ENCODE measurements at regions not wholly inside any gene's neighbourhood (a gene's known extent, or its start where the extent isn't known, plus 50 kb on each side); places are given as distances from the start of the nearest gene placed in this dataset.

DNA sequence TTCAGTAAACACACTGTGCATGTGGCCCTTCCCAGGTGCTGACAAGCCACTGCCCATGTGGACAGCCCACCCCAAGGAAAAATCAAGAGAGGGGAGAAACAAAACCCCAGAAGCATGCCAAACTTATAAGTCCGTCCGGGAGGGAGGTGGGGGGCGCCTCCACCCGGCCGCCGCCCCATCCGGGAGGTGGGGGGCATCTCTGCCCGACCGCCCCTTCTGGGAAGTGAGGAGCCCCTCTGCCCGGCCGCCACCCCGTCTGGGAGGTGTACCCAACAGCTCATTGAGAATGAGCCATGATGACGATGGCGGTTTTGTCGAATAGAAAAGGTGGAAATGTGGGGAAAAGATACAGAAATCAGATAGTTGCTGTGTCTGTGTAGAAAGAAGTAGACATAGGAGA is 53.8 kb upstream of the C2CD4B start:
- TF ChIP-seq CTCF (IDR thresholded peaks at IDR 0.05; ENCODE audit: extremely low read depth, missing control alignments), result no peak
- DNase-seq (ENCODE audit: low spot score), result no peak

DNA sequence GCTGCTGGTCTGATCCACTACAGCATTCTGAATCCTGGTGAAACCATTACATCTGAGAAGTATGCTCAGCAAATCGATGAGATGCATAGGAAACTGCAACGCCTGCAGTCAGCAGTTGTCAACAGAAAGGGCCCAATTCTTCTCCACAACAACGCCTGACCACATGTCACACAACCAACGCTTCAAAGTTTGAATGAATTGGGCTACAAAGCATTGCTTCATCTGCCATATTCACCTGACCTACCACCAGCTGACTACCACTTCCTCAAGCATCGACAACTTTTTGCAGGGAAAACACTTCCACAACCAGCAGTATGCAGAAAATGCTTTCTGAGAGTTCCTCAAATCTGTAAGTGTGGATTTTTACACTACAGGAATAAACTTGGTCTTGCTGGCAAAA is 54.7 kb upstream of the C2CD4B start:
- TF ChIP-seq CTCF (IDR thresholded peaks at IDR 0.05; ENCODE audit: extremely low read depth, missing control alignments), result no peak
- no peak for DNase-seq (ENCODE audit: low spot score)

DNA sequence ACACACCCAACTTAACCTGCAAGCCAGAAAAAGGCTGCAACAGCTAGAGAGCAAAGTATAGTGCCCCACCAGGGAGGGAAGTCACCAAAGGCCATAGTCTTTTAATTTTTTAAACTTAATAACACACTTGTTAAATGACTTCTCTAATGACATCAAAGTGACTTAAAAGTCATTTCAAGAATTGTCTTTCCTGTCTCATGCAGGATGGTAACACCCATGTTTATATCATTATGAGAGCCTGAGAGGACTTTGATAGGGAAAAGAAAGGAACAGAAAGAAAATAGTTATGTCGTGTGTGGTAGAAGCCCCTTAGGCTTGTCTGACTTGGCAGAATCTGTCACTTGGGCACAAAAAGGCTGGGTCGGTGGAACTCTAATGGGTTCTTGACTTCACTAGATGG is 57.9 kb upstream of the C2CD4B start:
- TF ChIP-seq CTCF (IDR thresholded peaks at IDR 0.05; ENCODE audit: extremely low read depth, missing control alignments), result no peak
- no peak for DNase-seq (ENCODE audit: low spot score)

DNA sequence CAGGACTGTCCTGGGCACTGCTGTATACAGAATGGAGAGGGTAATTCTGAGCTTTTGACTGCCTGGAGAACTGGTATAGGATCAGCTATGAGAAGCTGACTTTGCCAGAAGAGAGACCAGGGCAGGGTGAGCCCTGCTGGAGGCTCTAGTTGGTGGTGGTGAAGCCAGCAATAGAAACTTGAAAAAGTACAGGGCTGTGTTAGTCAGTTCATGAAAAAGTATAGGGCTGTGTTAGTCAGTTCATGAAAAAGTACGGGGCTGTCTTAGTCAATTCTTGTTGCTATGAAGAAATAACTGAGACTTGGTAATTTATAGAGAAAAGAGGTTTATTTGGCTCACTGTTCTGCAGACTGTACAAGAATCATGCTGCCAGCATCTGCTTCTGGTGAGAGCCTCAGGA is 63.5 kb upstream of the C2CD4B start:
- no peak for TF ChIP-seq CTCF (IDR thresholded peaks at IDR 0.05; ENCODE audit: extremely low read depth, missing control alignments)

GRCh38 chr15:62231856-62232255 is 66.8 kb upstream of the C2CD4B start:
- no peak for TF ChIP-seq CTCF (IDR thresholded peaks at IDR 0.05; ENCODE audit: extremely low read depth, missing control alignments)

More for the DNA sequence above, 63.5 kb upstream of the C2CD4B start:
- no peak for DNase-seq (ENCODE audit: low spot score)

DNA sequence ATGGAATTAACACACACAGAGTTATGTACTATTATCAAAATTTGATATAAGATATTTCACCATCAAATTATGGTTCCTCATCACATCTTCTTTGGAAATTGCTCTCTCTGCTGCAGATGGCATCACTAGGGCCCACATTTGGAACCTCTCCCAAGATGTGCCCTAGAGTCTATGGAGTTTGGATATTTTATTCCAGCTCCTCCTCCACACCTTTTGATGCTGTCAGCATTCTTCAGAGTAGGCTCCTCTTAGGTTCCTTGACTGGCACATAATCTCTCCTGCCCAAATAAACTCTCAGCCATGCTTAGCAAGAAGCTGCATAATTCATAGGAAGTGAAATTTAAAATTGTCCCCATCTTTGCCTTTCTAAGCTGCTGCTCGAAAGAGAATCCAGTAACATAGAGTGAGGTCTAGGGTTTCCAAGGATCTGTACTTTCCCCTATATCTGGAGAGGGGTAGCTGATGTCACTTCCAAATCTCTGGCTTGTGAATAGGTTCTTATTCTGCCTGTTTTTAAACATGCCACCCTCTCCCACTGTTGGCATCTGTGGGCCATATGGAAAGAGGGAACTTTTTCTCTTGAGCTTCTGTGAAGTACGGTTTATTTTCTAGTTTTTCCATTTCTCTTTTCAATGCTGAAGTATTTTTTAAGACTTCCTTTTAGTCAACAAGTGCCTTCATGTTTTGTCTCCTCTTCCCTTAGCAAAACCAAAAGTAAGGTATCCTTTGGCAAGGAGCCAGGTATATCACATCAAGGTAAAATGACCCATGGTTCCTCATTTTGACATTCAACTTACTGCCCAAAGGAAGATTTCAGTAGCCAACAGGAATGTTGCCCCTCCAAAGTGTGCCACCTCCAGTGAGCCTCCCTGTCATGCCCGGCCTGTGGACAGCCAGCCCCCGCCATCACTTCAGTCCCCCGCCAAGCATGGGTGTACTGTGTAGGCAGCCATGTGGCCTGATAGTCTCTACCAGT is 75.3 kb upstream of the C2CD4B start:
- DNase-seq (ENCODE audit: low spot score), result no peak
- no peak for TF ChIP-seq CTCF (IDR thresholded peaks at IDR 0.05; ENCODE audit: extremely low read depth, missing control alignments)

More at GRCh38 chr15:62231856-62232255, 66.8 kb upstream of the C2CD4B start:
- DNase-seq (ENCODE audit: low spot score), result no peak

- no peak for DNase-seq (ENCODE audit: low spot score)
- no peak for TF ChIP-seq CTCF (IDR thresholded peaks at IDR 0.05; ENCODE audit: extremely low read depth, missing control alignments)
Observed at GRCh38 chr15:62241135-62241770, 76.2 kb upstream of the C2CD4B start.
